ENCODE measurements at regions not wholly inside any gene's neighbourhood (a gene's known extent, or its start where the extent isn't known, plus 50 kb on each side); places are given as distances from the start of the nearest gene placed in this dataset.

GRCh38 chrX:69029771-69030170 lies 135.5 kb downstream of the PJA1 start:
- DNase-seq (ENCODE audit: low read depth): no peak
- TF ChIP-seq CTCF (conservative IDR thresholded peaks at IDR 0.05; ENCODE audit: low read depth, low read length): no peak
- H3K4me3 ChIP-seq (ENCODE audit: low read depth, low read length): no peak overlapping the region

GRCh38 chrX:69028761-69029120 lies 136.5 kb downstream of the PJA1 start:
- no peak for DNase-seq (ENCODE audit: low read depth)
- H3K4me3 ChIP-seq (ENCODE audit: low read depth, low read length): no peak overlapping the region
- TF ChIP-seq CTCF (conservative IDR thresholded peaks at IDR 0.05; ENCODE audit: low read depth, low read length): no peak

- no peak overlapping the region for H3K4me3 ChIP-seq (ENCODE audit: low read depth, low read length)
- no peak for DNase-seq (ENCODE audit: low read depth)
- TF ChIP-seq CTCF (conservative IDR thresholded peaks at IDR 0.05; ENCODE audit: low read depth, low read length): no peak
Measured at GRCh38 chrX:69028006-69028760, 137.1 kb downstream of the PJA1 start.

- DNase-seq (ENCODE audit: low read depth): peak; percentile 63
- H3K4me3 ChIP-seq (ENCODE audit: low read depth, low read length): no peak overlapping the region
- no peak for TF ChIP-seq CTCF (conservative IDR thresholded peaks at IDR 0.05; ENCODE audit: low read depth, low read length)
Measured at GRCh38 chrX:69027181-69028005, 137.9 kb downstream of the PJA1 start.

- TF ChIP-seq CTCF (conservative IDR thresholded peaks at IDR 0.05; ENCODE audit: low read depth, low read length): peak; percentile 8
- no peak overlapping the region for H3K4me3 ChIP-seq (ENCODE audit: low read depth, low read length)
- peak; percentile 67 for DNase-seq (ENCODE audit: low read depth)
Measured at GRCh38 chrX:69025802-69026301, 139.4 kb downstream of the PJA1 start.

GRCh38 chrX:69024931-69025330 lies 140.3 kb downstream of the PJA1 start:
- DNase-seq (ENCODE audit: low read depth): no peak
- H3K4me3 ChIP-seq (ENCODE audit: low read depth, low read length): no peak overlapping the region

More at GRCh38 chrX:69024931-69025330, 140.3 kb downstream of the PJA1 start:
- no peak for TF ChIP-seq CTCF (conservative IDR thresholded peaks at IDR 0.05; ENCODE audit: low read depth, low read length)
